HG02885 (cell line): ENCODE measurements at regions not wholly inside any gene's neighbourhood (a gene's known extent, or its start where the extent isn't known, plus 50 kb on each side); places are given as distances from the start of the nearest gene placed in this dataset.

ENCODE experiments used
- ATAC-seq: cut with Tn5 transposase; IDR thresholded peaks from one replicate; pipeline ENCODE4 v1.9.1; 2021; ENCODE audit warnings: mild to moderate bottlenecking; ENCODE audit not compliant: unreplicated experiment, poor library complexity

- ATAC-seq: no peak
These were observed 287.9 kb upstream of the ZNF608 start for GRCh38 chr5:125034331-125034730.

- no peak for ATAC-seq
These were observed 290.1 kb upstream of the ZNF608 start for GRCh38 chr5:125036494-125036893.

GRCh38 chr5:125037020-125037419 is 290.6 kb upstream of the ZNF608 start:
- ATAC-seq: peak; percentile 45

- no peak for ATAC-seq
These were observed 291.1 kb upstream of the ZNF608 start for GRCh38 chr5:125037530-125037929.

- no peak for ATAC-seq
These were observed 292.0 kb upstream of the ZNF608 start for GRCh38 chr5:125038477-125038876.

GRCh38 chr5:125041798-125042197 is 295.4 kb upstream of the ZNF608 start:
- ATAC-seq: no peak

GRCh38 chr5:125042261-125042890 is 295.9 kb upstream of the ZNF608 start:
- no peak for ATAC-seq

- ATAC-seq: no peak
These were observed 297.4 kb upstream of the ZNF608 start for GRCh38 chr5:125043781-125044391.

- no peak for ATAC-seq
These were observed 298.2 kb upstream of the ZNF608 start for GRCh38 chr5:125044491-125045282.

- no peak for ATAC-seq
These were observed 299.2 kb upstream of the ZNF608 start for GRCh38 chr5:125045646-125046045.

- ATAC-seq: no peak
These were observed 300.4 kb upstream of the ZNF608 start for GRCh38 chr5:125046838-125047237.

- no peak for ATAC-seq
These were observed 301.4 kb upstream of the ZNF608 start for GRCh38 chr5:125047871-125048270.

- ATAC-seq: no peak
These were observed 303.6 kb upstream of the ZNF608 start for GRCh38 chr5:125049721-125050702.

- ATAC-seq: no peak
These were observed 304.5 kb upstream of the ZNF608 start for GRCh38 chr5:125050926-125051325.

GRCh38 chr5:125052584-125052983 is 306.1 kb upstream of the ZNF608 start:
- no peak for ATAC-seq

GRCh38 chr5:125053179-125053578 is 306.7 kb upstream of the ZNF608 start:
- no peak for ATAC-seq

- no peak for ATAC-seq
These were observed 307.7 kb upstream of the ZNF608 start for GRCh38 chr5:125054146-125054545.

GRCh38 chr5:125056671-125057485 is 310.4 kb upstream of the ZNF608 start:
- no peak for ATAC-seq
